Activated T-cell treated with anti-CD3 and anti-CD28 coated beads for 24 hours (primary cell): ENCODE measurements at regions not wholly inside any gene's neighbourhood (a gene's known extent, or its start where the extent isn't known, plus 50 kb on each side); places are given as distances from the start of the nearest gene placed in this dataset.

ENCODE experiments used
- DNase-seq: peaks from one replicate; pipeline ENCODE4 v3.0.0-alpha.2; 2020; ENCODE audit warnings: low read depth

DNA sequence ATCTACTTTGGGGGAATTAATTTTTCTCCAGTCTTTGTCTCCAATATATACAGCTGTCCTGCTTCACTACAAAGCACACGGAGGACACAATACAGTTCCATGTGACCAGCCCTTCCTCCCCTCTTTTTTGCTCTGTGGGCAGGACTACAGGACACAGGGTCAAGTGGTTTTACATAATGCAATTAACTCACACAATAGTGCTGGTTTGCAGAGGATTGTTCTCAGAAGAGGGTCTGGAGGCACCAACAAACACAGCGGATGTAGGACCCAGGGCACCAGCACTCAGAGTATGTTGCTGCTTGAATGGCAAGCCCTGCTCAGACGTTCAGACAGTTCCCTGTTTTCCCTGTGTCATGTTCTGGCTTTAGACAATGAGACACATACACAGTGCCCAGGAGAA is 52.0 kb upstream of the NPTX2 start:
- DNase-seq: no peak

- no peak for DNase-seq
Observed at GRCh38 chr7:98562871-98563495, 54.1 kb upstream of the NPTX2 start.

- no peak for DNase-seq
Observed at GRCh38 chr7:98562381-98562823, 54.7 kb upstream of the NPTX2 start.

GRCh38 chr7:98559958-98560357 is 57.1 kb upstream of the NPTX2 start:
- no peak for DNase-seq

- DNase-seq: no peak
Observed at GRCh38 chr7:98559219-98559618, 57.9 kb upstream of the NPTX2 start.

DNA sequence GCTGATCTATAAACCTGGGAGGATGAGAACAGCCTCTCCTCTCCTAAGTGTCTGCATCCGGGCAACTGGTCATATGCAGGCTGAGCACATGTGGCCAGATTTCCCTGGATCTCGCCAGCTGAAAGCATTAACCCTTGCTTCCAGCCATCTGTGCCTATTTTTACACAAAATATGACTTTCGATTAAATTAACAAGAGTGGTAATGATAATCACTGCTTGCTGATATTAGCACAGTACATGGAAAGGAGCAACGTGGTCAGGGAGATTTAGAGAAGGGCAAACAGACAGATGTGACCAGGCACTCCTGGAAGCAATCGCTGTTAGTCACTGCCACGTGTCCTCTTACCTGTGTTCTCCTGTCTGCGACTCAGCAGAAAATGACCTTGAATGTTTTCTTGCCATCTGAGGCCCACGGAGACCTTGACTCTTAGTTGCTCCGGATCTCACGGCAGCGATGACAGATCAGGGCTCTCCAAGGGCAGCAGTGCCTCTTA is 59.5 kb upstream of the NPTX2 start:
- DNase-seq: no peak

DNA sequence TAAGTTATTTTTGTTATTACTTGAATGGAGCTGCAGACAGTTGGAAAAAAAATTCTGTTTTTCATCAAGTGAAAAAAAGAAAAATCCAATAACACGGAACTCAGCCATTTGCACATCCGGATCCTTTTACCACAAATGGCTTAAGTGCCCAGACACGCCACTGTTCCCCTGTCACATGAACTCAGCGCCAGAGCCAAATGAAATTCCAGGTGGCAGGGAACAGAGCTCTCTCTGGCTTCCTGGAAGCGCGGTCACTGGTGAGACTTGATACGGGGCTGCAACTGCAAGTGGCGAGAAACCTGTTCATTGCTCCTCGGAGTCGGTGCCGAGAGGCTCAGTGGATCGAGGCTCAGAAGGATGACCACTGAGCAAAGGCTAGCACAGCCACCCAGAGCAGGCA is 60.8 kb upstream of the NPTX2 start:
- DNase-seq: no peak

DNA sequence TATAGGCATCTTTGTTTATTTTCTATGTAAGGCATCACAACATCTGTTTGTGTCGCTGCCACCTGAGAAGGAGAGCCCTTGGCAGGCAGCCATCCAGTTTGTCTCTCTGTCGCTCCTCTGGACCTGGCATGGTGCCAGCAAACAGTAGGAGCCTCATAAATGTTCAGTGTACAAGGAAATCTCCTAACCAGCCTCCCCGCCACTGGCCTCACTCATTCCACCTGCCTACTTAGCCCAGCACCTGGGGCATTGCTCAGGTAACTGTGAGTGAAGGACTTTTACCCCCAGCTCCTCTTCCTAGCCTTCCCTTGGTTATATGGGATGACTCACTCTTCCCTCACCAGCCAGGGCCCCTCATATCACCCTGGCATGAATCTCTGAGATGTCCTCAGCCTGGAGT is 61.7 kb upstream of the NPTX2 start:
- DNase-seq: no peak

- DNase-seq: no peak
Observed at GRCh38 chr7:98553666-98554065, 63.4 kb upstream of the NPTX2 start.

GRCh38 chr7:98551611-98552273 is 65.3 kb upstream of the NPTX2 start:
- no peak for DNase-seq

GRCh38 chr7:98548971-98549370 is 68.1 kb upstream of the NPTX2 start:
- DNase-seq: no peak

DNA sequence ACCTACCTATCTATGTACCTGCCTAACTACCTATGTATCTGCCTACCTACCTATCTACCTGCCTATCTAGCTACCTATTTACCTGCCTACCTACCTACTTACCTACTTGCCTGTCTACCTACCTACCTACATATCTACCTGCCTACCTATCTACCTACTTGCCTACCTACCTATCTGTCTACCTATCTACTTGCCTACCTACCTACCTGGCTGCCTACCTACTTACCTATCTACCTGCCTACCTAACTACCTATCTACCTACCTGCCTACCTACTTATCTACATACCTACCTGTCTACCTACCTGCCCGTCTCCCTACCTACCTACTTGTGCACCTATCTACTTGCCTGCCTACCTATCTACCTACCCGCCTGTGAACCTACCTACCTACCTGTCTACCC is 68.7 kb upstream of the NPTX2 start:
- DNase-seq: no peak

GRCh38 chr7:98541101-98541500 is 76.0 kb upstream of the NPTX2 start:
- DNase-seq: no peak

DNA sequence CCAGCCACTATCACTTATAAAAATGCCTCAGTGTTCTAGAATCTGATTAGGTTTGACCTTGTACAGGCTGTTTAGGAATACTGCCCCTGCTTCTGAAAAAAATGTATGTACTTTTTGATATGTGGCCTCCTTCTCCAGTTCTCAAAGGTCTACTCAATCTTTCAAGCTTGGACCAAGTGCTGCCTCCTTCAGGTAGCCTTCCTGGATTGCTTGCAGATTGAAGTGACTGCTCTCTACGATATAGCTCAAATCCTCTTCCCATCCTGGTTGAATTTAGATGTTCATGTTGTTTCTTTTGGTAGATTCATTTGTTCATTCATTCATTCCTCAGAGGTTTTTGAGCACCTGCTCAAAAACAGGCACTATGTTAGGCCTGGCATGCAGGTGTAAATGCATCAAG is 77.2 kb upstream of the NPTX2 start:
- no peak for DNase-seq

DNA sequence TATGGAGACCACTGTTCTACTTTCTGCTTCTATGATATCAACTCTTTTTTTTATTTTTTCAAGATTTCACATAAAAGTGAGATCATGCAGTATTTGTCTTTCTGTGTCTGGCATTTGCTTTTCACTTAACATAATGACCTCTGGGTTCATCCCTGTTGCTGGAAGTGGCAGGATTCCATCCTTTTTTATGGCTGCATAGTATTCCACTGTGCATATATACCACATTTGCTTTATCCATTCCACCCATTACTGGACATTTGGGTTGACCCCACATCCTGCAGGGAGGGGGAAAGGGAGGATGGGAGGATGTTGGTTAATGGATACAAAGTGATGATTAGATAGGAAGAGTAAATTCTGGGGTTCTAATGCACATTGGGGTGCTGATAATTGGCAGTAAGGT is 80.3 kb upstream of the NPTX2 start:
- no peak for DNase-seq

GRCh38 chr7:98534493-98534892 is 82.6 kb upstream of the NPTX2 start:
- no peak for DNase-seq

DNA sequence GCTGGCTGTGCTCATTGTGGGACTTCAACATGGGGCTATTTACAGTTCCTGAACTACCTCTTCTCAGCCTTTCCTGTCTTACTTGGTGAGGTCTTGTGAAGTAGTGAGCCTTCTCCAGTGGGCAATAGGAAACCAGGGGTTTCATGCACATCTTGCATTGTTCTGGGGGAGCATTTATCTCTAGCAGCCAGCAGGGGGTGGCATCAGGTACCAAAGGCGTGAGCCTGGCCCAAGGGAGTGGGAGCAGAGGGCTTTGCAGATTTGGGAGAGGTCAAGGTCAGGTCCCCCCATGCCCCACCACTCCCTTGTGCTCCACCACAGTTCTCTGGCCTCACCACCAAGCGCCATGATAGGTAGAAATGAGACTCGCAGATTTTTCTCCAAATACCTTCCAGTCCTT is 85.4 kb upstream of the NPTX2 start:
- DNase-seq: no peak

DNA sequence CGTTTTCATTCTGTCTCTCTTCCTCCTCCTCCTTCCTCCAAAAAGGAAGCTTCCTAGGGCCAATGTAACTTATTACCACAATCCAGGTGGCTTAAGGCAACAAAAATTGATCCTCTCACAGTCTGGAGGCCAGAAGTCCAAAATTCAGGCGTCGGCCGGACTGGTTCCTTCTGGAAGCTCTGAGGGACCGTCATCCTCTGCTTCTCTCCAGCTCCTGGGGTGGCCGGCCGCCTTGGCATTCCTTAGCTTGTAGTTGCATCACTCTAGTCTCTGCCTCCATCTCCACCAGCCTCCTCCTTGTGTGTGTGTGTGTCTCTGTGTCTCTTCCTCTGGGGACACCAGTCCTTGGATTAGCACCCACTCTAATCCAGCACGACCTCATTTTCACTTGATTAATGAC is 89.0 kb upstream of the NPTX2 start:
- no peak for DNase-seq

GRCh38 chr7:98526059-98526458 is 91.0 kb upstream of the NPTX2 start:
- DNase-seq: no peak

- DNase-seq: no peak
Observed at GRCh38 chr7:98521089-98521692, 95.9 kb upstream of the NPTX2 start.

- DNase-seq: no peak
Observed at GRCh38 chr7:98520356-98520951, 96.6 kb upstream of the NPTX2 start.

- no peak for DNase-seq
Observed at GRCh38 chr7:98518159-98518947, 98.7 kb upstream of the NPTX2 start.
